ENCODE measurements at regions not wholly inside any gene's neighbourhood (a gene's known extent, or its start where the extent isn't known, plus 50 kb on each side); places are given as distances from the start of the nearest gene placed in this dataset.

GRCh38 chr4:30395902-30396301, 324.3 kb upstream of the PCDH7 start:
- no peak for TF ChIP-seq EZH2 (IDR thresholded peaks at IDR 0.05; ENCODE audit: low read depth, low read length, severe bottlenecking)
- no peak for TF ChIP-seq SP2 (IDR thresholded peaks at IDR 0.05; ENCODE audit: low read length)
- no peak for TF ChIP-seq CTCF (IDR thresholded peaks at IDR 0.05; ENCODE audit: control extremely low read depth in 1 of 3, insufficient read depth in 1 of 3, low read depth in 1 of 3, low read length in 3 of 3)
- no peak for TF ChIP-seq POLR2A (IDR thresholded peaks at IDR 0.05; ENCODE audit: control extremely low read depth in 1 of 2, low read depth in 2 of 2, low read length in 2 of 2)
- TF ChIP-seq ZNF274 (IDR thresholded peaks at IDR 0.05; ENCODE audit: borderline replicate concordance, extremely low read depth, low read length) = no peak
- no peak for TF ChIP-seq NRF1 (IDR thresholded peaks at IDR 0.05; ENCODE audit: low read depth, low read length)
- no peak for TF ChIP-seq ASH2L (IDR thresholded peaks at IDR 0.05; ENCODE audit: low read length)
- no peak for TF ChIP-seq BACH1 (IDR thresholded peaks at IDR 0.05; ENCODE audit: low read length)
- TF ChIP-seq POLR2AphosphoS5 (IDR thresholded peaks at IDR 0.05; ENCODE audit: low read depth, low read length) = no peak
- TF ChIP-seq SIN3A (conservative IDR thresholded peaks at IDR 0.05 in 1 of 2, IDR thresholded peaks at IDR 0.05 in 1 of 2; ENCODE audit: low read depth in 1 of 2, low read length in 2 of 2) = no peak
- no peak for TF ChIP-seq YY1 (IDR thresholded peaks at IDR 0.05; ENCODE audit: low read depth, low read length)
- TF ChIP-seq EP300 (IDR thresholded peaks at IDR 0.05; ENCODE audit: borderline replicate concordance in 1 of 2, low read depth in 2 of 2, low read length in 2 of 2) = no peak
- no peak for TF ChIP-seq TBP (IDR thresholded peaks at IDR 0.05; ENCODE audit: low read depth, low read length)
- TF ChIP-seq MAFK (IDR thresholded peaks at IDR 0.05; ENCODE audit: low read depth, low read length) = no peak
